IPS-18a (cell line): ENCODE measurements at regions not wholly inside any gene's neighbourhood (a gene's known extent, or its start where the extent isn't known, plus 50 kb on each side); places are given as distances from the start of the nearest gene placed in this dataset.

Experiments used
- H3K27ac ChIP-seq: one replicate; pipeline ENCODE4 v1.5.1; 2013; ENCODE audit warnings: low read length
- H3K27me3 ChIP-seq: one replicate; pipeline ENCODE4 v1.6.1; 2013; ENCODE audit warnings: mild to moderate bottlenecking, low read length; ENCODE audit not compliant: control insufficient read depth, insufficient read depth
- H3K36me3 ChIP-seq: one replicate; pipeline ENCODE4 v1.6.1; 2013; ENCODE audit warnings: low read depth, low read length; ENCODE audit not compliant: control insufficient read depth
- H3K4me1 ChIP-seq: one replicate; pipeline ENCODE4 v1.6.1; 2013; ENCODE audit warnings: low read depth, low read length; ENCODE audit not compliant: control insufficient read depth
- H3K4me3 ChIP-seq: one replicate; pipeline ENCODE4 v1.5.1; 2013; ENCODE audit warnings: low read length
- H3K9ac ChIP-seq: one replicate; pipeline ENCODE4 v1.6.1; 2013; ENCODE audit warnings: mild to moderate bottlenecking, low read length, moderate library complexity
- H3K9me3 ChIP-seq: one replicate; pipeline ENCODE4 v1.6.1; 2013; ENCODE audit warnings: low read depth, low read length; ENCODE audit not compliant: control insufficient read depth

DNA sequence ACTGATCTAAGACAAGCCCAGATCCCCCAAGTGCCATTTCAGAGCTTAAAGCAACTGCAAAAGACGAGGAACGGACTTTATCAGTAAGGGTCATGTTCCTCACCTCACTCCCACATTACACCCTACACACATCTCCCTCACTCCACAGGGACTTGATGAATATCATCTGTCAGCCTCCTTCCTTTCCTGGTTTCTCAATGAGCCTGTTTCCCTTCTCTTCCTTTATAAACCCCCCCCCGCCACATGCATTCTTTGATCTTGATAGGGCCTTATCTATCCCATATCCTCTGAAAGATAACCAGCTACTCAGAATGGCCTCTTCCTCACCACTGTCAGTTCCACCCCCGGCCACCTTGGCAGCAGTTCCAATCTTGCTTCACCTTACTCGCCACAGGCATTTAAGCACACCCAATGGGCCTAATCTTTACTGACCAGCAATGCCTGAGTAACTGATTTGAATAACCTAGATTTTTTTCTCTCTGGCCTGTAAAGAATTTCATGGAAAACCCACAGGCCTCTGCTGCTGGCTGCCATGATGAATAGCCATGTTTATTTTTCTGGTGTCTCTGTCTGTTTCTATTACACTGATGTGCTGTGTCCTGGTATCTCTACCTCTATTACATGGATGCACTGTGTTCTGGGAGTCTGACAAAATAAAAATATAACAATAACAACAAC, 138.7 kb downstream of the PHLDA1 start:
- Histone ChIP-seq H3K9ac (no peak overlapping the region), H3K4me1 (peaks cover 16% of the 10 kb centered on the region), H3K36me3 (no peaks in the 10 kb centered on the region), H3K27me3 (no peaks in the 10 kb centered on the region), H3K9me3 (no peaks in the 10 kb centered on the region), H3K4me3 (no peak overlapping the region), H3K27ac (no peak overlapping the region)

DNA sequence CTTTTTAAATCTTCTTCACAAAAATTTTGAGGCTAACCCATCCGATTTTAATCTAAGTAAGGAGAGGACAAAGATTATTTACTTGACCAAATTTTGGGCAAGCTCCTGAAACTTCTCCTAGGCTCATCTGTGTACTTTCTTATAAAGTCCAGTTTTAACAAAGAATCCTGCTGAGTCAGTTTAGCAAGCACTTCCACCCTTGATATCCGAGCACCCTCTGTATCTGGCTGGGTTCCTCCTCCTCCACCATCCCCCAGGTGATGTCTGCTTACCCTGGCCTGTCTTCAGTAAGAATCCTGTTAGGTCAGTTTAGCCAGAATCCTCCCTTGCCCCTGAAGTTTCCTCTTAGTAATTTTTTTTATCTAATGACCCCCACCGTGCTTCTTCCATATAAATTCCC, 140.5 kb downstream of the PHLDA1 start:
- Histone ChIP-seq H3K4me1 (peaks cover 16% of the 10 kb centered on the region), H3K27ac (no peak overlapping the region), H3K27me3 (no peaks in the 10 kb centered on the region), H3K4me3 (no peak overlapping the region), H3K9ac (no peak overlapping the region), H3K36me3 (no peaks in the 10 kb centered on the region), H3K9me3 (no peaks in the 10 kb centered on the region)

DNA sequence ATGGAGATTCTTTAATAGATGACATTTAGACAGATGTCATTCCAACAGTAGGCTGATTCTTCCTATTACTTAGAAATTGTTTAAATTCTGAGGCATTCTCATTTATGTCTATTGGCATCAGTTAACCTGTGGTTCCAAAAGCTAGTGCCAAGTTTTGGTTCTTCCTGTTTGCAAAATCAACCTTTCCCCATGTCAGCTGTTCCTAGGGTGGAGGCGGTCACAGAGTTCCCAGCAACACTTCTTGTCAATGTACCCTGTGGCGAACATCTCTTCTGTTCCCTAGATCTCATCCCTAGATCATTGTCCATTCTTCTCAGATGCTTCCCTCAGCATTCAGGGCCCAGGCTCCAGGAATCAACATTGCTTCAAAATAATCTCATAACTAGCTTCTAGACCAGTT, 140.9 kb downstream of the PHLDA1 start:
- H3K27ac ChIP-seq = no peak overlapping the region
- H3K27me3 ChIP-seq = no peaks in the 10 kb centered on the region
- H3K4me1 ChIP-seq = peaks cover 16% of the 10 kb centered on the region
- H3K9me3 ChIP-seq = no peaks in the 10 kb centered on the region
- H3K4me3 ChIP-seq = no peak overlapping the region
- no peak overlapping the region for H3K9ac ChIP-seq
- H3K36me3 ChIP-seq = no peaks in the 10 kb centered on the region

DNA sequence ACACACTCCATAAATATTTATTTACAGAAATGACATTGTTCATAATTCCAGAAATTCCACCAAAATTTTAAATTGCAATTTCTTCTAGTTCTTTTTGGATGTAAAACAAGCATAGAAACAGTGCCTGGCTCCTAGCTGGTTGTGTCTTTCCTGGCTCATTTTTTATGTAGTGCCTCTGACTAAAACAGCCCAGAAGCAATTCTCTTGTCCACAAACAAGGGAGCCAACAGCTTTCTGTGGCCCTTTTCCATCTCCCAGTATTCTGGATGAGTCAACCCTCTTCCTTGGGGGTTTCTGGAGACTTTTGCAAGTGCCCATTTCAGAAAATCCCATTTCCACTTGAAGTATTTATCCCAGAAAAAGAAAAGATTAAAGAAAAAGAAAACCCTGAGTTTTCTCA, 141.4 kb downstream of the PHLDA1 start:
- Histone ChIP-seq H3K9me3 (no peaks in the 10 kb centered on the region), H3K27me3 (no peaks in the 10 kb centered on the region), H3K36me3 (no peaks in the 10 kb centered on the region), H3K27ac (no peak overlapping the region), H3K9ac (no peak overlapping the region), H3K4me3 (no peak overlapping the region), H3K4me1 (peaks cover 14% of the 10 kb centered on the region)

DNA sequence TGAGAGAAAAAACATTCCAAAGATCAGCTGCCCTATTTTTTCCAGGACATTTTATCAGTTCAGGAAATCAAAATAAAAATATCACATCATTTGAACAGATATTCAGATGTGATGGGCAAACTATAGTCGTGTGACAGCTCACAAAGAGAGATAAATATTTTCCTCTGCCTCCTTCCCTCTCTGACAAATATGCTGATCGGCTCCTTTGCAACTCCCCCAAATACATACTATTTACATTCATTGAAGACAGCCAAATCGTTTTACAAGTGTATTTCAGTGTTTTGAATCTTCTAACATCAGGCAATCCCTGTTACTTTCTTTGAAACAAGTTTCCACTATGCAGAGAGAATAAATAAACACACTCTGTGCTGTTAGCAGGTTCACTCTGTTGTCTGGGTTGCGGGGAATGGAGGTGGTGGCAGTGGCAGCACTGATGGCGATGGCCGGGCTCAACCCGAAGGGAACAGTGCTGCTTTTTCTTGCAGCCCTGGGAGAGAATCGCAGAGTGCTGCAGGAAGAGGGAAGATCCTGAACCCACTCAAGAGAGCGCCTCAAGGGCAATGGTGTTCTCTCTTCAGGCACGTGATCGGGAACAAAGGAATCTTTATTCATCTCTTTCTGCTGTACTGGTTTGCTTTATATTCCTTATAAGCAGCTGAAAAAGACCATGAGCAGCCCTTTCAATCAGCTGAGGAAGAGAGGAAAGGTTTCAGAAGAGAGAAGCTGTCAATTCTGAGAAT, 142.5 kb downstream of the PHLDA1 start:
- Histone ChIP-seq H3K9ac (peak overlapping the region; percentile 41), H3K4me1 (peaks cover 20% of the 10 kb centered on the region), H3K9me3 (no peaks in the 10 kb centered on the region), H3K27ac (no peak overlapping the region), H3K36me3 (no peaks in the 10 kb centered on the region), H3K27me3 (no peaks in the 10 kb centered on the region), H3K4me3 (no peak overlapping the region)

DNA sequence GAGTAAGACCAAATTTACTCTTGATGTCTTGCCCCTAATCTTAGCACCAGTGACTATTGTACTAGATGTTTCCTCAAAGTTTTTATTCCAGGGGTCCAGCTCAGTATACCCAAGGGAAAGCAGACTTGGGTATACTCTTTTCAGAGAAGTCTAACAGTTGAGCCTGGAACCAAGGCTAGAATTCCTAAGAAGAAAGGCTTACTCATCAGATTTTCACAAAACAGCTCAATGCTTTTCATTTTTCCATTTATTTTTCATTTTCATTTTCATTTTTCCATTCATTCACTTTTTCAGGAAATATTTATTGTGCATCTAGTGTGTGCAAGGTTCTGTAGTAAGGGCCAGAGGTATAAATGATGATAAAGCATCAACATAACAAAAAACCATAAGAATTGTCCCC, 143.2 kb downstream of the PHLDA1 start:
- no peak overlapping the region for H3K4me3 ChIP-seq
- no peak overlapping the region for H3K27ac ChIP-seq
- H3K9me3 ChIP-seq = no peaks in the 10 kb centered on the region
- peaks cover 20% of the 10 kb centered on the region for H3K4me1 ChIP-seq
- no peaks in the 10 kb centered on the region for H3K36me3 ChIP-seq
- H3K9ac ChIP-seq = no peak overlapping the region
- no peaks in the 10 kb centered on the region for H3K27me3 ChIP-seq

DNA sequence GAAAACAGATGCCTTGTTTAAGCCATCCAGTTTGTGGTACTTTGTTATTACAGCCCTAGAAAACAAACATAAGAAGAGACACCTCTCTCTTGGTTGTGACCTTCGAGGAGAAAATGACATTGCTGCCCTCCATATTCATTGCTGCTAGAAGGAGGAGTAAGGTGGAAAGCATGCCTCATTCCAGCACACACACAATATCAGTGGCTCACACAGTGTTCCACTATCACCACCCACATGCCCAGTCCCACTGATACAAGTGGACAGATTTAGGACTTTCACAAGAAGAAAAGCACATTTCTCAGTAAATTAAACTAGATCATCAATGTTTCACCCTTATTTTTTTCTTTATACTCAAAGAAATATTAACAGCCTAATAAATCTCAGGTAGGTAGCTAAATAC, 143.6 kb downstream of the PHLDA1 start:
- no peaks in the 10 kb centered on the region for H3K36me3 ChIP-seq
- H3K9me3 ChIP-seq = no peaks in the 10 kb centered on the region
- H3K27me3 ChIP-seq = no peaks in the 10 kb centered on the region
- H3K9ac ChIP-seq = no peak overlapping the region
- H3K27ac ChIP-seq = no peak overlapping the region
- H3K4me1 ChIP-seq = peaks cover 22% of the 10 kb centered on the region
- no peak overlapping the region for H3K4me3 ChIP-seq

DNA sequence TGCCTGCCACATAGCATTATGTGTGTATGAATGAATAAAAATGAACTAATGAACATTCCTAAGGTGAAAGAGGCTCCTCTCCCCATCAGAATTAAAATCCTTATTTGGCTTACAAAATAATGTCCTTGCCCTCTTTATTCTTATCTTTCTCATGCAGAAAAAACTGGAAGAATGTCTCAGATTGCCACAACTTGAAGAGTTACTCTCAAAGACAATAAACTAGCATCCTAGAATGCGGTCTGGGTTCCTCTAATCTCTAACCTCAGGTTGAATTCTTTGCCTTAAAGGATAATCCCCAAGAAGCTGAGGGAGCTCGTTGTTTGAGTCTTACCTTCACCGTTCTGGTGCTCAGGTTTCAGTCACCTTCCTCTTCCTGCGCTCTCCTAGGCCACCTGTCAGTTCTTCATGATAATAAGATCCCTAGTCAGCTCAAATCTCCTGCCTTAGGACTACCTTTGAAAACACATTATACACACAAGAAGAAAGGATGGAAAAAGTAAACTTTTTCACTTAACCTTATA, 147.1 kb downstream of the PHLDA1 start:
- Histone ChIP-seq H3K27ac (no peak overlapping the region), H3K9me3 (no peaks in the 10 kb centered on the region), H3K4me3 (no peak overlapping the region), H3K4me1 (peaks cover 31% of the 10 kb centered on the region), H3K36me3 (no peaks in the 10 kb centered on the region), H3K9ac (no peak overlapping the region), H3K27me3 (no peaks in the 10 kb centered on the region)

DNA sequence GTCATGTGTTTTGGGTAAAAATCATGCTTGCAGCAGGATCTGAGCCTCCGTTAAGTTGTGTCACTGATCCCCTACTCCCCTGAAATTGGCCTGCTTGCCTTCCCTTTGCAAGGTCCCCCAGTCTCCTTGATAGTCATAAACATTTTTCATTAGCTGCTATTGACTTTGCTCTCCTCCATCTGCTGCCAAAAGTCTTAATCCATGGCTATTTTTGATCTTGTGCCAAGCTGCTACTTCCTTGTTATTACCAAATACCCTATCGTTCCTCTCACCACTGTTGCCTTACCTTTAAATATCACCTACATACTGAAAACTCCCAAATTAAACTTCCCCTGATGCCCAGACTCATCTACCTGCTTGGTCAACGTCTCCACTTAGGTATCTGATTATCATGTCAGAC, 148.3 kb downstream of the PHLDA1 start:
- H3K4me1 ChIP-seq = peaks cover 22% of the 10 kb centered on the region
- H3K27me3 ChIP-seq = no peaks in the 10 kb centered on the region
- no peak overlapping the region for H3K9ac ChIP-seq
- H3K27ac ChIP-seq = no peak overlapping the region
- no peaks in the 10 kb centered on the region for H3K9me3 ChIP-seq
- no peaks in the 10 kb centered on the region for H3K36me3 ChIP-seq
- H3K4me3 ChIP-seq = no peak overlapping the region

DNA sequence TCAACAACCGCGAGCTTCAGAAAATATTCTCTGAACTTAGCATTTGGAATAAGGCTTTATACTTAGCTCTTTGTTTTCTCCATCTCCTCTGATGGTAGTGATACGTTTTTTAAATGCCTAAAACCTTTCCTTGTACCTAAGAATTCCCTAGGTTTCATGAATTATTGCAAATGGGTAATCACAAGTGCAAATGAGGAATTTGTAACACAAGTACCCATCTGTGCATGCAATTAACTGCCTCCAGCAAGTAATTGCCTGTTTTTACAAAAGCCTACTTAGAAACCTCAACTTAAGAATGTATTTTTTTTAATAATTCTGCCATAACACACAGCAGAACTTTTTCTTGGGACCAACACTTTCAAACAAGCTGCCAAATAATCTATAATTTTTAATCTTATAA, 149.2 kb downstream of the PHLDA1 start:
- Histone ChIP-seq H3K4me3 (no peak overlapping the region), H3K4me1 (peaks cover 30% of the 10 kb centered on the region), H3K9me3 (no peaks in the 10 kb centered on the region), H3K36me3 (no peaks in the 10 kb centered on the region), H3K27ac (no peak overlapping the region), H3K27me3 (no peaks in the 10 kb centered on the region), H3K9ac (no peak overlapping the region)

DNA sequence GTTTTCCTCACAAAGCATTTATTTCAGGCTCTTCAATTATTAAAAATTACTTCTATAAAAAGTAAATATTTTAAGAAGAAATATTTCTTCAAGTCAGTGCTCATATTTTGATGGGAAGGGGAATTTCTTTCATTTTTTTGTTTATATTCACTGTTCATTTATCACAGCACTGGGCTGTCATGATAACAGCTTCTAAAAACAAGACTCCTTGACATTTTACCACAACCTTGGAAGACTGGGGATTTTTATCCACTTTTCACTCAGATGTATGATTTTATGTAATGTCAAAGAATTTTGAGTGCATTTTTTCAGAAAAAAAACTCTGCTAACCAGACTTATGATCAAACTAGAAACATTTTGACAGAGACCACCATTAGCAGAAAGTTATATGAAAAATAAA, 149.7 kb downstream of the PHLDA1 start:
- Histone ChIP-seq H3K4me1 (peaks cover 35% of the 10 kb centered on the region), H3K9me3 (no peaks in the 10 kb centered on the region)

More for the DNA sequence above, 149.7 kb downstream of the PHLDA1 start:
- H3K36me3 ChIP-seq = no peaks in the 10 kb centered on the region
- H3K27me3 ChIP-seq = no peaks in the 10 kb centered on the region
- no peak overlapping the region for H3K9ac ChIP-seq
- H3K27ac ChIP-seq = no peak overlapping the region
- H3K4me3 ChIP-seq = no peak overlapping the region
